Stomach (tissue), 8 donors: ENCODE measurements at regions not wholly inside any gene's neighbourhood (a gene's known extent, or its start where the extent isn't known, plus 50 kb on each side); places are given as distances from the start of the nearest gene placed in this dataset.
A peak's percentile ranks its signal among the peaks of the same experiment; 100 is the strongest.

Experiments
- DNase-seq, 2 donors: peaks; one replicate each; pipeline versions ENCODE4 v3.0.0 to v3.0.0-alpha.2; 2013 to 2019
- H3K27ac ChIP-seq, 5 donors: fragments of 200-600 bp in 4 of 5; sonication (generic) in 4 of 5; one replicate each; pipeline ENCODE4 v1.5.1; 2013 to 2019; ENCODE audit warnings: mild to moderate bottlenecking in 1 of 5, moderate library complexity in 1 of 5
- H3K27me3 ChIP-seq, 3 donors: fragments of 200-600 bp; sonication (generic); one replicate each; pipeline ENCODE4 v1.5.1; 2017 to 2019; ENCODE audit warnings: mixed run types in 1 of 3
- H3K36me3 ChIP-seq, 4 donors: fragments of 200-600 bp; sonication (generic); 1 replicate in 3 of 4; 2 replicates in 1 of 4; pipeline ENCODE4 v1.5.1; 2016 to 2019
- H3K4me1 ChIP-seq, 4 donors: fragments of 200-600 bp; sonication (generic); one replicate each; pipeline ENCODE4 v1.5.1; 2016 to 2019
- H3K4me3 ChIP-seq, 4 donors: fragments of 200-600 bp; sonication (generic) in 3 of 4; one replicate each; pipeline ENCODE4 v1.5.1; 2016 to 2019; ENCODE audit warnings: mild to moderate bottlenecking in 1 of 4
- H3K9me3 ChIP-seq, 4 donors: fragments of 200-600 bp; sonication (generic); one replicate each; pipeline ENCODE4 v1.5.1; 2016 to 2019
- EP300 ChIP-seq: sonication (generic); formaldehyde crosslinking; IDR thresholded peaks from one replicate; pipeline ENCODE4 v1.6.1; 2017; ENCODE audit warnings: antibody characterized with exemption
- POLR2A ChIP-seq, 4 donors: fragments of 450-650 bp; IDR thresholded peaks; one replicate each; pipeline ENCODE4 v1.6.1; 2016; ENCODE audit warnings: antibody characterized with exemption in 4 of 4, control low read depth in 2 of 4, mild to moderate bottlenecking in 1 of 4, moderate library complexity in 1 of 4
- POLR2AphosphoS5 ChIP-seq, 3 donors: sonication (generic); formaldehyde crosslinking; IDR thresholded peaks; one replicate each; pipeline ENCODE4 v1.6.1; 2016; ENCODE audit warnings: antibody characterized with exemption in 3 of 3
- WGBS, 5 donors: extraction: QIAGEN DNeasy Blood & Tissue Kit in 3 of 5; methylation state at CpG; one replicate each; pipeline versions ENCODE4 v1.1.5 to v1.1.7; 2013 to 2018; 5-methylcytosine and 5-hydroxymethylcytosine counted together
- intact Hi-C: fragments of 100-400 bp; cut with DNase I; formaldehyde crosslinking; loops from one replicate; pipeline ENCODE4 v1.15.1; 2023; ENCODE audit warnings: low total_unique reads
- TF ChIP-seq, protein P1 (sequence below), 7 experiments: fragments of 450-650 bp in 4 of 7; fragments of 200-600 bp in 3 of 7; sonication (generic) in 3 of 7; IDR thresholded peaks; one replicate each; pipeline ENCODE4 v1.5.1; 2016 to 2019; ENCODE audit warnings: antibody characterized with exemption in 7 of 7, control low read depth in 2 of 7, mild to moderate bottlenecking in 1 of 7
- donor health status: healthy with polysubstance abuse.
- donor health status: Bipolar disorder and iron deficiency.
- donor health status: healthy.

DNA sequence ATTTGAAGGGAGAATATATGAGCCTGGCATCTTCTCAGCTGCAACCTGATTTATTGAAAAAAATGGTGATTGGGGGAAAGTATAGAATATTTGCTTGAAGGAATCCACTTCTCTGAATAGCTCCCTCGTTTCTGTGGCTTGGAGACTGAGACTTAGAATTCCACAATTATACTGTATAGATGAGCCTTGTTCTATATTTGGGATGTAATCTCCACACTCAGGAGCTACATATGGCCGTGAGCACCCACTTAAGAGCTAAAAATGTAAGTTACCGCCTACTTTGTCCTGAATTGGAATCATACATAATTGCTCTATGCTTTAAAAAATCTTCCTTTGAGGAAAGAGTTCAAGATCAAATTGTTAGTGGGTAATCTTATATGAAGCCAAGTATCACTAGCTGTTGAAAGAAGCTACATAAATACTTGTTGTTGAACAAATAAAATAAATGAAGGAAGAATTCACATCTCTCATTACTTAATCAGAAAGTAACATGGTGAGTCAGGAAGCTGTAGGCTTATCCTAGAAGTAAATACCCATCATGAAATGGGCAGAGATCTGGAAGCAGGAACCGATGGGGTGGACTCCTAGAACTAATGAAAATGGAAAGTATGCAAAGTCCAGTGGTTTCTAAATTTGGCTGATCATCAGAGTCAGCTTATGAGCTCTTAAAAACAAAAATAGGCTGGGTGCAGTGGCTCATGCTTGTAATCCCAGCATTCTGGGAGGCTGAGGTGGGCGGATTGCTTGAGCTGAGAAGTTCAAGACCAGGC, 254.3 kb downstream of the SOX4 start:
- Histone ChIP-seq H3K36me3 (no peaks in the 10 kb centered on the region), H3K9me3 (no peaks in the 10 kb centered on the region), H3K27ac (no peak overlapping the region), H3K4me1 (peaks cover 0 to 29% (median 14%) of the 10 kb centered on the region in 4 donors), H3K27me3 (no peaks in the 10 kb centered on the region), H3K4me3 (no peak overlapping the region)
- TF ChIP-seq EP300 (no peak), POLR2A (IDR thresholded peaks at IDR 0.05) (no peak), POLR2AphosphoS5 (IDR thresholded peaks at IDR 0.05) (no peak)
- TF ChIP-seq, protein P1, sequence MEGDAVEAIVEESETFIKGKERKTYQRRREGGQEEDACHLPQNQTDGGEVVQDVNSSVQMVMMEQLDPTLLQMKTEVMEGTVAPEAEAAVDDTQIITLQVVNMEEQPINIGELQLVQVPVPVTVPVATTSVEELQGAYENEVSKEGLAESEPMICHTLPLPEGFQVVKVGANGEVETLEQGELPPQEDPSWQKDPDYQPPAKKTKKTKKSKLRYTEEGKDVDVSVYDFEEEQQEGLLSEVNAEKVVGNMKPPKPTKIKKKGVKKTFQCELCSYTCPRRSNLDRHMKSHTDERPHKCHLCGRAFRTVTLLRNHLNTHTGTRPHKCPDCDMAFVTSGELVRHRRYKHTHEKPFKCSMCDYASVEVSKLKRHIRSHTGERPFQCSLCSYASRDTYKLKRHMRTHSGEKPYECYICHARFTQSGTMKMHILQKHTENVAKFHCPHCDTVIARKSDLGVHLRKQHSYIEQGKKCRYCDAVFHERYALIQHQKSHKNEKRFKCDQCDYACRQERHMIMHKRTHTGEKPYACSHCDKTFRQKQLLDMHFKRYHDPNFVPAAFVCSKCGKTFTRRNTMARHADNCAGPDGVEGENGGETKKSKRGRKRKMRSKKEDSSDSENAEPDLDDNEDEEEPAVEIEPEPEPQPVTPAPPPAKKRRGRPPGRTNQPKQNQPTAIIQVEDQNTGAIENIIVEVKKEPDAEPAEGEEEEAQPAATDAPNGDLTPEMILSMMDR (IDR thresholded peaks at IDR 0.05) = no peak
- DNase-seq = no peak
- intact Hi-C loops = no loop called here
- WGBS, 5 donors = 79 to 83% (median 81%) methylated on average over 5 of the region's 5 CpGs

GRCh38 chr6:21850691-21851090, 257.1 kb downstream of the SOX4 start:
- Histone ChIP-seq H3K9me3 (no peaks in the 10 kb centered on the region), H3K4me3 (no peak overlapping the region), H3K27me3 (no peaks in the 10 kb centered on the region), H3K36me3 (no peaks in the 10 kb centered on the region), H3K27ac (no peak overlapping the region), H3K4me1 (peaks cover 0 to 16% (median 9%) of the 10 kb centered on the region in 4 donors)
- TF ChIP-seq EP300 (no peak), POLR2AphosphoS5 (IDR thresholded peaks at IDR 0.05) (no peak), POLR2A (IDR thresholded peaks at IDR 0.05) (no peak)
- TF ChIP-seq, protein P1 (IDR thresholded peaks at IDR 0.05) = no peak
- DNase-seq = no peak
- intact Hi-C loops = no loop called here
- WGBS, 5 donors = 66 to 85% (median 73%) methylated on average over 1 of the region's 1 CpG

- no peaks in the 10 kb centered on the region for H3K9me3 ChIP-seq
- peaks cover 0 to 3% (median 0%) of the 10 kb centered on the region in 4 donors for H3K4me1 ChIP-seq
- no peak for DNase-seq
- no peaks in the 10 kb centered on the region for H3K36me3 ChIP-seq
- H3K27me3 ChIP-seq = no peaks in the 10 kb centered on the region
- intact Hi-C loops = no loop called here
- no peak for TF ChIP-seq POLR2A (IDR thresholded peaks at IDR 0.05)
- TF ChIP-seq, protein P1 (IDR thresholded peaks at IDR 0.05) = no peak
- no peak for TF ChIP-seq EP300
- no peak for TF ChIP-seq POLR2AphosphoS5 (IDR thresholded peaks at IDR 0.05)
- 75 to 80% (median 77%) methylated on average over 6 of the region's 6 CpGs for WGBS, 5 donors
- H3K27ac ChIP-seq = peak overlapping the region in 1 of 5 donors; percentile 57
- no peak overlapping the region for H3K4me3 ChIP-seq
Measured at GRCh38 chr6:21855811-21856455, 262.4 kb downstream of the SOX4 start.

- Histone ChIP-seq H3K4me3 (no peak overlapping the region), H3K27me3 (no peaks in the 10 kb centered on the region), H3K27ac (peak overlapping the region in 1 of 5 donors; percentile 57), H3K4me1 (peaks cover 0 to 3% (median 0%) of the 10 kb centered on the region in 4 donors), H3K9me3 (no peaks in the 10 kb centered on the region), H3K36me3 (no peaks in the 10 kb centered on the region)
- intact Hi-C loops = no loop called here
- no peak for DNase-seq
- WGBS, 5 donors = 0 to 40% (median 32%) methylated on average over 1 of the region's 1 CpG
- peak in 1 of 3 donors; percentile 12 for TF ChIP-seq POLR2AphosphoS5 (IDR thresholded peaks at IDR 0.05)
- no peak for TF ChIP-seq EP300
Measured at GRCh38 chr6:21856456-21856825, 262.9 kb downstream of the SOX4 start.
